ENCODE measurements at regions not wholly inside any gene's neighbourhood (a gene's known extent, or its start where the extent isn't known, plus 50 kb on each side); places are given as distances from the start of the nearest gene placed in this dataset.

GRCh38 chr5:44952376-44952775 lies 143.6 kb downstream of the MRPS30 start:
- TF ChIP-seq CTCF (conservative IDR thresholded peaks at IDR 0.05): peak; percentile 83
- no peak for TF ChIP-seq ZFX (IDR thresholded peaks at IDR 0.05)

Measured in C4-2B (cell line).